WTC11 (cell line): ENCODE measurements at regions not wholly inside any gene's neighbourhood (a gene's known extent, or its start where the extent isn't known, plus 50 kb on each side); places are given as distances from the start of the nearest gene placed in this dataset.

Experiments
- ATAC-seq: fragments of 200-7000 bp; cut with Tn5 transposase; 2 replicates; pipeline ENCODE4 v1.10.0; 2021; ENCODE audit warnings: mild to moderate bottlenecking, moderate library complexity
- CTCF ChIA-PET: fragments of 300-600 bp; sonication (Branson Sonifier 250); formaldehyde crosslinking; loops from one replicate; lab custom pipeline; 2021; ENCODE audit warnings: antibody characterized with exemption; lab: Charles Lee
- POLR2A ChIA-PET: fragments of 350-600 bp; sonication (Branson Sonifier 250); formaldehyde crosslinking; loops from one replicate; lab custom pipeline; 2021; ENCODE audit warnings: antibody characterized with exemption; lab: Charles Lee
- DNase-seq: peaks from one replicate; pipeline ENCODE4 v3.0.0; 2021; ENCODE audit warnings: low spot score
- H3K27ac Mint-ChIP-seq: 2 replicates; pipeline ENCODE4 v1.8.0; 2021; ENCODE audit warnings: mixed read lengths
- H3K27me3 Mint-ChIP-seq: 2 replicates; pipeline ENCODE4 v1.8.0; 2021; ENCODE audit warnings: low read depth, mild to moderate bottlenecking, moderate library complexity, mixed read lengths
- H3K36me3 Mint-ChIP-seq: 2 replicates; pipeline ENCODE4 v1.8.0; 2021; ENCODE audit warnings: mixed read lengths
- H3K4me1 Mint-ChIP-seq: 2 replicates; pipeline ENCODE4 v1.8.0; 2022; ENCODE audit warnings: mixed read lengths
- H3K4me3 Mint-ChIP-seq: 2 replicates; pipeline ENCODE4 v1.8.0; 2021; ENCODE audit warnings: mild to moderate bottlenecking, moderate library complexity, mixed read lengths
- H3K9me3 Mint-ChIP-seq: 2 replicates; pipeline ENCODE4 v1.8.0; 2021; ENCODE audit warnings: mixed read lengths
- CREB1 ChIP-seq: sonication (generic); formaldehyde crosslinking; IDR thresholded peaks from 2 replicates; pipeline ENCODE4 v1.8.0; 2023; ENCODE audit warnings: mild to moderate bottlenecking, missing genetic modification reagents
- GABPB1 ChIP-seq: sonication (generic); formaldehyde crosslinking; IDR thresholded peaks from 2 replicates; pipeline ENCODE4 v1.8.1; 2023; ENCODE audit warnings: mild to moderate bottlenecking, missing genetic modification reagents
- IRF2 ChIP-seq: sonication (generic); formaldehyde crosslinking; IDR thresholded peaks from 2 replicates; pipeline ENCODE4 v1.8.0; 2022; ENCODE audit warnings: low read depth, missing genetic modification reagents, borderline replicate concordance
- NFATC4 ChIP-seq: fragments of 250-450 bp; sonication (Bioruptor Pico); IDR thresholded peaks from 2 replicates; pipeline ENCODE4 v1.9.0; 2021; ENCODE audit warnings: mild to moderate bottlenecking
- OVOL2 ChIP-seq: fragments of 250-450 bp; sonication (Bioruptor Pico); IDR thresholded peaks from 2 replicates; pipeline ENCODE4 v1.9.0; 2021; ENCODE audit warnings: mild to moderate bottlenecking, borderline replicate concordance
- SP1 ChIP-seq: sonication (generic); formaldehyde crosslinking; conservative IDR thresholded peaks from 2 replicates; pipeline ENCODE4 v1.8.1; 2022; ENCODE audit warnings: missing genetic modification reagents
- TEAD4 ChIP-seq: sonication (generic); formaldehyde crosslinking; IDR thresholded peaks from 2 replicates; pipeline ENCODE4 v1.8.0; 2022; ENCODE audit warnings: mild to moderate bottlenecking, missing genetic modification reagents
- ZNF416 ChIP-seq: fragments of 250-450 bp; sonication (Bioruptor Pico); IDR thresholded peaks from 2 replicates; pipeline ENCODE4 v1.9.0; 2021; ENCODE audit warnings: mild to moderate bottlenecking, inconsistent platforms
- ZNF671 ChIP-seq: fragments of 250-450 bp; sonication (Bioruptor Pico); IDR thresholded peaks from 2 replicates; pipeline ENCODE4 v1.8.0; 2021; ENCODE audit warnings: mild to moderate bottlenecking
- TF ChIP-seq, protein P1 (sequence below): fragments of 250-450 bp; sonication (Bioruptor Pico); IDR thresholded peaks from 2 replicates; pipeline ENCODE4 v2.1.2; 2022; ENCODE audit warnings: mild to moderate bottlenecking, moderate library complexity
- TF ChIP-seq, protein P2 (sequence below): sonication (generic); formaldehyde crosslinking; conservative IDR thresholded peaks from 2 replicates; pipeline ENCODE4 v1.8.1; 2022; ENCODE audit warnings: mild to moderate bottlenecking, missing genetic modification reagents
- TF ChIP-seq, protein P3 (sequence below): sonication (generic); formaldehyde crosslinking; IDR thresholded peaks from 2 replicates; pipeline ENCODE4 v1.8.0; 2022; ENCODE audit warnings: mild to moderate bottlenecking, missing genetic modification reagents
- TF ChIP-seq, protein P4 (sequence below): sonication (generic); formaldehyde crosslinking; IDR thresholded peaks from 2 replicates; pipeline ENCODE4 v1.8.1; 2023; ENCODE audit warnings: mild to moderate bottlenecking, missing genetic modification reagents
- TF ChIP-seq, protein P5 (sequence below): sonication (generic); formaldehyde crosslinking; IDR thresholded peaks from 2 replicates; pipeline ENCODE4 v1.8.0; 2023; ENCODE audit warnings: mild to moderate bottlenecking, missing genetic modification reagents
- TF ChIP-seq, protein P6 (sequence below): sonication (generic); formaldehyde crosslinking; IDR thresholded peaks from 2 replicates; pipeline ENCODE4 v1.8.1; 2023; ENCODE audit warnings: mild to moderate bottlenecking, missing genetic modification reagents, moderate library complexity
- TF ChIP-seq, protein P7 (sequence below): sonication (generic); formaldehyde crosslinking; IDR thresholded peaks from 2 replicates; pipeline ENCODE4 v1.8.1; 2022; ENCODE audit warnings: low read depth, mild to moderate bottlenecking, moderate library complexity, missing genetic modification reagents, borderline replicate concordance
- TF ChIP-seq, protein P8 (sequence below): fragments of 250-450 bp; sonication (Bioruptor Pico); IDR thresholded peaks from 2 replicates; pipeline ENCODE4 v1.9.0; 2021; ENCODE audit warnings: moderate library complexity, mild to moderate bottlenecking, inconsistent platforms, borderline replicate concordance
- TF ChIP-seq, protein P9 (sequence below): sonication (generic); formaldehyde crosslinking; IDR thresholded peaks from 2 replicates; pipeline ENCODE4 v1.8.0; 2022; ENCODE audit warnings: mild to moderate bottlenecking, missing genetic modification reagents

DNA sequence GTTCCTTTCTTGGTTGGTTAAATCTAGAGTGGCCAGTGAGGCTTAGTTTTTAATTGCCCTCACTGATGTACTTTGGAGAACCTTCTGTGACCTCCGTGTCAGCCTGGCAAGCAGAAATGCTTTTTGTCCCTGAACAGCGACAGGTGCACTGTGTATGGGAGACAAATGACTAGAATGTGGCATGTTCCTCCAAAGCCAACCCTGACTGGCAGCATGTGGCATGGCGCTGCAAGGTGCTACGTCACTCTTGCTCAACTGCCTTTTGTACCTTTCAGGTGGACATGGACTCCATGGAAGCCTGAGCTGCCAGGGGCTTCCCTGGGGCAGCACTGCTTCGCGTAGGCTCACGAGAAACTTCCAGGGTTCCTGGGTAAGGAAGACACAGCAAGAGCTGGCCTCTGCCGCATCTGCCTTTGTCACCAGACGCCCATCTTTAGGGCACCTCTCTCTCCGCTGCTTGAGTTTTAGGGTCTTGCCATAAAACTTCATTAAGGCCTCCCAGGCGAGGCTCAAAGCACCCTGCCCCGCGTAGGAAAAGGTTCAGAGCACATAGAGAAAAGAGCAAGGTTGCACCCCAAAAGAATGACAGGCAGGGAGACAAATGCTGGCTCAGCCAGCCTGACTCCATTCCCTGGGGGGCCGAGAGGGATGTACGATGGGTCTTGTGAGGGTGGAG is 167.1 kb upstream of the SOX1 start:
- Mint-ChIP-seq H3K27me3 (peaks cover 2% of the 10 kb centered on the region), H3K4me1 (peaks cover 15% of the 10 kb centered on the region), H3K27ac (no peak overlapping the region), H3K36me3 (no peaks in the 10 kb centered on the region), H3K9me3 (no peaks in the 10 kb centered on the region), H3K4me3 (no peak overlapping the region)
- DNase-seq (no peak), ATAC-seq (no peak)
- ChIA-PET CTCF (no interaction called here), POLR2A (no interaction called here)
- TF ChIP-seq, protein P1, sequence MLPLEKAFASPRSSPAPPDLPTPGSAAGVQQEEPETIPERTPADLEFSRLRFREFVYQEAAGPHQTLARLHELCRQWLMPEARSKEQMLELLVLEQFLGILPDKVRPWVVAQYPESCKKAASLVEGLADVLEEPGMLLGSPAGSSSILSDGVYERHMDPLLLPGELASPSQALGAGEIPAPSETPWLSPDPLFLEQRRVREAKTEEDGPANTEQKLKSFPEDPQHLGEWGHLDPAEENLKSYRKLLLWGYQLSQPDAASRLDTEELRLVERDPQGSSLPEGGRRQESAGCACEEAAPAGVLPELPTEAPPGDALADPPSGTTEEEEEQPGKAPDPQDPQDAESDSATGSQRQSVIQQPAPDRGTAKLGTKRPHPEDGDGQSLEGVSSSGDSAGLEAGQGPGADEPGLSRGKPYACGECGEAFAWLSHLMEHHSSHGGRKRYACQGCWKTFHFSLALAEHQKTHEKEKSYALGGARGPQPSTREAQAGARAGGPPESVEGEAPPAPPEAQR: no peak

DNA sequence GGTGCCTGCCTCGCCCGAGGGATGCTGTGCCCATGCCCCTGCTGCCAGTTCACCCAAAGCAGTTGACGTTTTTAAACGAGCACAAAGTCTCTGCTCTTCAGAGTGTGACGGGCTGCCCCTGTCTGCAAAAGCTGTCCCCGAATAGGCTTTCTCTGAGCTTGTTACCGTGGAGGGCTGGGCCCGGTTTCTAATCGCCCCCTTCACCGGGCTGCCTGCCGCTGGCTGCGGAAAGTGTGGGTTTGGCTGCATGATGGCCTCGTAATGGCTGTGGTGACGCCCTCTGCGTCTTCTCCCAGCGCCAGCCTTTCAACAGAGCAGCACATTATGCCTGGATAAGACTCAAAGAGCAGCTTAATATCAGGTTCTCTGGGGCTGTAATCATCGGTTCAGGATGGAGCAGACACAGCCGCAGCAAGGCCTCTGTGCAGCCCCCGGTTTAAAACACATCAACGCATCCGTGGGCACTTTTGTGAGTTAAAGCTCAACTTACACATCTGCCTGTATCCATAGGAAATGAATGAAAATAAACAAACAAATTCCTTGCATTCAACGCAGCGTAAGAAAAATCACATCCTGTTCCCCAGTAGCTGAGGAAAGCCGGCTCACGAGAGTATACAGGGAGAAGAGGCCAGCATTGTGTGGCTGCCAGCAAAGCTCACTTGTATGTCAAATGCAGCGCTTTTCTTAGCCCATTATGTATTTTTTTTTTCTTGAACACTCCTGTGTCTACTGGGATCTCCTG is 166.4 kb upstream of the SOX1 start:
- ATAC-seq: peak; percentile 21; the same call in 1 of the 2 replicates
- peak; percentile 5 for DNase-seq
- Mint-ChIP-seq H3K4me1 (peaks cover 15% of the 10 kb centered on the region), H3K27ac (no peak overlapping the region; the same call in 1 of the 2 replicates), H3K9me3 (peaks cover 2% of the 10 kb centered on the region; the same call in 1 of the 2 replicates), H3K27me3 (no peaks in the 10 kb centered on the region; the same call in 1 of the 2 replicates), H3K36me3 (no peaks in the 10 kb centered on the region), H3K4me3 (no peak overlapping the region)
- TF ChIP-seq, protein P2, sequence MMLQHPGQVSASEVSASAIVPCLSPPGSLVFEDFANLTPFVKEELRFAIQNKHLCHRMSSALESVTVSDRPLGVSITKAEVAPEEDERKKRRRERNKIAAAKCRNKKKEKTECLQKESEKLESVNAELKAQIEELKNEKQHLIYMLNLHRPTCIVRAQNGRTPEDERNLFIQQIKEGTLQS: no peak
- TF ChIP-seq, protein P3, sequence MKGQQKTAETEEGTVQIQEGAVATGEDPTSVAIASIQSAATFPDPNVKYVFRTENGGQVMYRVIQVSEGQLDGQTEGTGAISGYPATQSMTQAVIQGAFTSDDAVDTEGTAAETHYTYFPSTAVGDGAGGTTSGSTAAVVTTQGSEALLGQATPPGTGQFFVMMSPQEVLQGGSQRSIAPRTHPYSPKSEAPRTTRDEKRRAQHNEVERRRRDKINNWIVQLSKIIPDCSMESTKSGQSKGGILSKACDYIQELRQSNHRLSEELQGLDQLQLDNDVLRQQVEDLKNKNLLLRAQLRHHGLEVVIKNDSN (CRISPR knock-in tag): no peak
- TF ChIP-seq CREB1: no peak
- TF ChIP-seq, protein P4, sequence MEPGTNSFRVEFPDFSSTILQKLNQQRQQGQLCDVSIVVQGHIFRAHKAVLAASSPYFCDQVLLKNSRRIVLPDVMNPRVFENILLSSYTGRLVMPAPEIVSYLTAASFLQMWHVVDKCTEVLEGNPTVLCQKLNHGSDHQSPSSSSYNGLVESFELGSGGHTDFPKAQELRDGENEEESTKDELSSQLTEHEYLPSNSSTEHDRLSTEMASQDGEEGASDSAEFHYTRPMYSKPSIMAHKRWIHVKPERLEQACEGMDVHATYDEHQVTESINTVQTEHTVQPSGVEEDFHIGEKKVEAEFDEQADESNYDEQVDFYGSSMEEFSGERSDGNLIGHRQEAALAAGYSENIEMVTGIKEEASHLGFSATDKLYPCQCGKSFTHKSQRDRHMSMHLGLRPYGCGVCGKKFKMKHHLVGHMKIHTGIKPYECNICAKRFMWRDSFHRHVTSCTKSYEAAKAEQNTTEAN (CRISPR knock-in tag): no peak
- TF ChIP-seq IRF2 (CRISPR knock-in tag): no peak
- TF ChIP-seq, protein P5, sequence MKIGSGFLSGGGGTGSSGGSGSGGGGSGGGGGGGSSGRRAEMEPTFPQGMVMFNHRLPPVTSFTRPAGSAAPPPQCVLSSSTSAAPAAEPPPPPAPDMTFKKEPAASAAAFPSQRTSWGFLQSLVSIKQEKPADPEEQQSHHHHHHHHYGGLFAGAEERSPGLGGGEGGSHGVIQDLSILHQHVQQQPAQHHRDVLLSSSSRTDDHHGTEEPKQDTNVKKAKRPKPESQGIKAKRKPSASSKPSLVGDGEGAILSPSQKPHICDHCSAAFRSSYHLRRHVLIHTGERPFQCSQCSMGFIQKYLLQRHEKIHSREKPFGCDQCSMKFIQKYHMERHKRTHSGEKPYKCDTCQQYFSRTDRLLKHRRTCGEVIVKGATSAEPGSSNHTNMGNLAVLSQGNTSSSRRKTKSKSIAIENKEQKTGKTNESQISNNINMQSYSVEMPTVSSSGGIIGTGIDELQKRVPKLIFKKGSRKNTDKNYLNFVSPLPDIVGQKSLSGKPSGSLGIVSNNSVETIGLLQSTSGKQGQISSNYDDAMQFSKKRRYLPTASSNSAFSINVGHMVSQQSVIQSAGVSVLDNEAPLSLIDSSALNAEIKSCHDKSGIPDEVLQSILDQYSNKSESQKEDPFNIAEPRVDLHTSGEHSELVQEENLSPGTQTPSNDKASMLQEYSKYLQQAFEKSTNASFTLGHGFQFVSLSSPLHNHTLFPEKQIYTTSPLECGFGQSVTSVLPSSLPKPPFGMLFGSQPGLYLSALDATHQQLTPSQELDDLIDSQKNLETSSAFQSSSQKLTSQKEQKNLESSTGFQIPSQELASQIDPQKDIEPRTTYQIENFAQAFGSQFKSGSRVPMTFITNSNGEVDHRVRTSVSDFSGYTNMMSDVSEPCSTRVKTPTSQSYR: no peak
- TF ChIP-seq ZNF416: no peak
- no peak for TF ChIP-seq OVOL2
- CTCF ChIA-PET: no interaction called here
- POLR2A ChIA-PET: no interaction called here

DNA sequence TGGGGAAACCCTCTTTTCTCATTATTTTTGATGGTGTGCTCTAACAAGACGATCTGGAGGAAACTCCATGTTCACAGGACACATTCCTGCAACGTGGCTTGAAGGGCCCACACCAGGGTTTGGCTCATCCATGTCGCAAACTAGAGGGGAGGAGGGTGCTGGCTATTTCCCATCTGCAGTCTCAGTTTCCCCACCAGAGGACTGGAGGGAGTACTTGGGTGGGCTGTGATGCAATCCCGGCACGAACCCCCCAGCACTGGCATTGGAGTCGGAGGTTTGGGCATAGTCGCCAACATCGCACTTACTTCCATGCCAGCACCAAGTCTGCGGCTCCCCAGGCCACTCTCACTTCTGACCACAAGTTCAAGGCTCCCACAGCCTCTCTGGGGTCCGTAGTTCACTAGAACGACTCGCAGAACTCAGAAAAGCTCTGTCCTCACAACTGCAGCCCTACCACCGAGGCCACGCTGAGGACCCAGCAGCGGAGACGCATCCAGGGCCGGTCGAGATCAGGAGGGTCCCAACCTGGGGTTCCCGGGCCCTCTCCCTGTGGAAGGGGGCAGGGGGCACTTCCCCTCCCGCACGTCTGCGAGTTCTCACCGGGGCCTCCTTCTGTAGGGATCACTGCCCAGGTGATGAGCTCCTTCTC is 165.6 kb upstream of the SOX1 start:
- Mint-ChIP-seq H3K36me3 (no peaks in the 10 kb centered on the region), H3K27ac (no peak overlapping the region; the same call in 1 of the 2 replicates), H3K4me3 (no peak overlapping the region), H3K27me3 (no peaks in the 10 kb centered on the region; the same call in none of the 2 replicates), H3K9me3 (peaks cover 3% of the 10 kb centered on the region; the same call in 1 of the 2 replicates), H3K4me1 (peaks cover 15% of the 10 kb centered on the region)
- CTCF ChIA-PET: no interaction called here
- POLR2A ChIA-PET: no interaction called here
- ATAC-seq (no peak), DNase-seq (peak; percentile 7)
- TF ChIP-seq GABPB1 (no peak), NFATC4 (no peak), ZNF671 (CRISPR knock-in tag) (no peak), SP1 (no peak), TEAD4 (CRISPR knock-in tag) (no peak)
- TF ChIP-seq, protein P6, sequence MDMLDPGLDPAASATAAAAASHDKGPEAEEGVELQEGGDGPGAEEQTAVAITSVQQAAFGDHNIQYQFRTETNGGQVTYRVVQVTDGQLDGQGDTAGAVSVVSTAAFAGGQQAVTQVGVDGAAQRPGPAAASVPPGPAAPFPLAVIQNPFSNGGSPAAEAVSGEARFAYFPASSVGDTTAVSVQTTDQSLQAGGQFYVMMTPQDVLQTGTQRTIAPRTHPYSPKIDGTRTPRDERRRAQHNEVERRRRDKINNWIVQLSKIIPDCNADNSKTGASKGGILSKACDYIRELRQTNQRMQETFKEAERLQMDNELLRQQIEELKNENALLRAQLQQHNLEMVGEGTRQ (CRISPR knock-in tag): no peak
- TF ChIP-seq, protein P7, sequence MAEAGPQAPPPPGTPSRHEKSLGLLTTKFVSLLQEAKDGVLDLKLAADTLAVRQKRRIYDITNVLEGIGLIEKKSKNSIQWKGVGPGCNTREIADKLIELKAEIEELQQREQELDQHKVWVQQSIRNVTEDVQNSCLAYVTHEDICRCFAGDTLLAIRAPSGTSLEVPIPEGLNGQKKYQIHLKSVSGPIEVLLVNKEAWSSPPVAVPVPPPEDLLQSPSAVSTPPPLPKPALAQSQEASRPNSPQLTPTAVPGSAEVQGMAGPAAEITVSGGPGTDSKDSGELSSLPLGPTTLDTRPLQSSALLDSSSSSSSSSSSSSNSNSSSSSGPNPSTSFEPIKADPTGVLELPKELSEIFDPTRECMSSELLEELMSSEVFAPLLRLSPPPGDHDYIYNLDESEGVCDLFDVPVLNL (CRISPR knock-in tag): no peak
- TF ChIP-seq, protein P8, sequence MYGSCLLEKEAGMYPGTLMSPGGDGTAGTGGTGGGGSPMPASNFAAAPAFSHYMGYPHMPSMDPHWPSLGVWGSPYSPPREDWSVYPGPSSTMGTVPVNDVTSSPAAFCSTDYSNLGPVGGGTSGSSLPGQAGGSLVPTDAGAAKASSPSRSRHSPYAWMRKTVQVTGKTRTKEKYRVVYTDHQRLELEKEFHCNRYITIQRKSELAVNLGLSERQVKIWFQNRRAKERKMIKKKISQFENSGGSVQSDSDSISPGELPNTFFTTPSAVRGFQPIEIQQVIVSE: no peak
- TF ChIP-seq, protein P9, sequence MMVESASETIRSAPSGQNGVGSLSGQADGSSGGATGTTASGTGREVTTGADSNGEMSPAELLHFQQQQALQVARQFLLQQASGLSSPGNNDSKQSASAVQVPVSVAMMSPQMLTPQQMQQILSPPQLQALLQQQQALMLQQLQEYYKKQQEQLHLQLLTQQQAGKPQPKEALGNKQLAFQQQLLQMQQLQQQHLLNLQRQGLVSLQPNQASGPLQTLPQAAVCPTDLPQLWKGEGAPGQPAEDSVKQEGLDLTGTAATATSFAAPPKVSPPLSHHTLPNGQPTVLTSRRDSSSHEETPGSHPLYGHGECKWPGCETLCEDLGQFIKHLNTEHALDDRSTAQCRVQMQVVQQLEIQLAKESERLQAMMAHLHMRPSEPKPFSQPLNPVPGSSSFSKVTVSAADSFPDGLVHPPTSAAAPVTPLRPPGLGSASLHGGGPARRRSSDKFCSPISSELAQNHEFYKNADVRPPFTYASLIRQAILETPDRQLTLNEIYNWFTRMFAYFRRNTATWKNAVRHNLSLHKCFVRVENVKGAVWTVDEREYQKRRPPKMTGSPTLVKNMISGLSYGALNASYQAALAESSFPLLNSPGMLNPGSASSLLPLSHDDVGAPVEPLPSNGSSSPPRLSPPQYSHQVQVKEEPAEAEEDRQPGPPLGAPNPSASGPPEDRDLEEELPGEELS (CRISPR knock-in tag): no peak
